Raji (cell line): ENCODE measurements at regions not wholly inside any gene's neighbourhood (a gene's known extent, or its start where the extent isn't known, plus 50 kb on each side); places are given as distances from the start of the nearest gene placed in this dataset.

ENCODE experiments used
- POLR2A ChIP-seq: IDR thresholded peaks from 2 replicates; pipeline ENCODE4 v1.6.1; 2011; ENCODE audit warnings: low read depth, low read length, control low read depth; ENCODE audit not compliant: insufficient read depth

DNA sequence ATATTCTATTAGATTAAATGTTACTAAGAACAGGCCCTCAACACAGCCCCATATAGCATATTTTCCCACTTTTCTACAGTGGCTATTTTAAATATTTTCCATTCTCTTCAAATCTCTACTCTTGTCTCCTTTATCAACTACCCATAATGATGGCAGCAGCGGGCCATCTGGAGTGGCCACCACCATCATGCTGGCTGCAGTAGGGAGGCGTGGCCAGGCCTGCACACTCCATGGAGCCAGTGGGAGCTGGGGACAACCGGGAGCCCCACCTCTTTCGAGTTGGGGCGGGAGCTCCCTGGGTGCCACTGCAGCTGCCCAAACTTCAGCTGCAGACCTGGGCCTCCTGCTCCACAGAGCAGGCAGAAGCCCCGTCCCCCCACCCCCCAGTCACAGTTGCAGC is 98.4 kb upstream of the RANBP6 start:
- TF ChIP-seq POLR2A = no peak

DNA sequence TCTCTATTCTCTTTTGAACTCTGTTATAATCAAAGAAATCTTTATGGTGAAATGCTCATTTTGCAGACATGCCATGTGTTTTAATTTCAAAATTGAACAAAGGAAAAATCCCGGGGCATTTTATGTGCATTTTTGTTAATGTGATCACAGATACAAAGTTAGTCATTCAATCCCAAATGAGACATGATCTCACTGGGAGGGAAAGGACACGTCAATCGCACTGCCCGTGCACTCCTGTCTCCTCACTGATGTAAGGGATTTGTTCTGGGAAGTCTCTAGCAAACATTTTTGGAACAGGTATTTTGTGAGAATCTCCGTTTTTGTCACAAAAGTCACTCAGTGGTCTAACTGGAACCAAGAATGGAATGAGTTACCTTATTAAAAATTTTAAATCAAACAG is 97.9 kb upstream of the RANBP6 start:
- TF ChIP-seq POLR2A = no peak

DNA sequence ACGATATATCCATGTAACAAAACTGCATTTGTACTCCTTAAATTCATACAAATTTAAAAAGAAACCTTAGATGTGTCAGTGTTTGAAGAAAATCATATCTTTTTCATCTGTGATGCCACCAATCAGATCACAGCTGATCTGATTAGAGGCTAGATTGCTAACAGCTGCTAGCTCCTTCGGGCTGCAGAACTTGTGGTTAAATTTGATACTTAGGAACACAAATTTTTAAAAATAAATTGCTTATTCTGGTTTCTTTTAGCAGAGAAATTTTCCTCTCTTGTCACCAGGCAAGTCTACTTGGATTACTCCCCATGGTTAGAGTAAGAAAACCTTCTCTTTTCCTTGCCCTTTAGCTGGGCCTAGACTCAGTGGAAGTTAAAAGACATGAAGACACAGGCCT is 94.6 kb upstream of the RANBP6 start:
- no peak for TF ChIP-seq POLR2A

DNA sequence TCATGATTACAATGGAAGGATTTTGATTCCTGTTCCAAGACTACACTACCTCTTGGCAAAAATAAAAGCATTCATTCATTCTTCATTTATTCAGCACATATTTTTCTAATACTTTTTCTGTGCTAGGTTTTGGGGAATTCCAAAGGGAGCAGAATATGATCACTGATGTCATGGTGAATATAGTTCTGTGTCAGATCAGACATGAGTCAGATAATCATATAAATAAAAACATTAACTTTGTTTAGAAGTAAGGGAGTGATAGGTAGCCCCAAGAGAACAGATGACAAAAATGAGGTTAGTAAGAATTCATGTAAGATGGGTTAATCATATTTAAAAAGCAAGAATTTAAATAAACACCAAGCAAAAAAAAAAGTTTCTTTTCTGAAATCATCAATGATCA is 94.1 kb upstream of the RANBP6 start:
- TF ChIP-seq POLR2A = no peak

DNA sequence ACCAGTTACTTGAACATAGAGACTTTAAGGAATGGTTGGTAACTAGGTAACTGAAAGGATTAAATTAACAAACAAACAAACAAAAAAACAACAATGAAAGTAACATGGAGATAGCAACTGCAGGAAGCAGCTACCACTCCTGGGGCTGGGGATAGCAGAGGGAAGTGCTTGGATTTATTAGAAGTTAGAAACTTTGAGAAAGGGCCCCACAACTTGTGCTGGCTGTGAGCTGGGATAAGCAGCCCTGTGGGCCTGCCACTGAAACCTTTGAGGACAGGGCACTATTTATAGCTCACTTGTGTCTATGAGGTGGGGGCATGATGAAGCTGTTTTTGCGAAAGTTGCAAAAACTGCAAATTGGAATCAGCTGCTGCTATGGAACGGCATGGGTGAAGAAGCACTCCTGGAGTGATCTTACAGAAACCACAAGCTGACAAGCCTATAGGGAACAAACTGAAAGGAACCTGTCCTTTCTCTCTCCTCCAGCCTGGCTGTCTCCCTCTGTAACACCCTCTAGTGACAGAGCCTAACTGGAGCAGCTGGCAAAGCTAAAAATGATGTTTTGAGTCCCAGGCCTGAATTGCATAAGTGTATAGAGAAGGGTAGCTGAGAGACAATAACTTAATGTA is 91.4 kb upstream of the RANBP6 start:
- TF ChIP-seq POLR2A = no peak

DNA sequence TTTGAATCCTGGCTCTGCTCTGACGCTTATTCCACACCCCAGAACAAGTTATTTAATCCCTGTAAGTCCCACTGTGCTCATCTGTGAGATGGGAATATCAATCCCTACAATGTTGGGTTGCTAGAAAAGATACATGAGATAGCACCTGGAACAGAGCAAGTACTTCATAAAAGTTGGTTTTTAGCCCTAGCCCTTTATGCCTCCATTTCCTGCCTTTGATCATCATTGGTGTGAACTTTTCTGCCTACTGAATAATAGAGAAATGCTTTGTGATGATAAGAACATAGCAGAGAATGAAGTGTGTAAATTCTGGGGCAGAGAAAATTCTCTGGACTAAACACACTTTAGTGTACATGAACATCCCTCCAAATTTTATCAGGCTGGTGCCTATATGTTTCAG is 90.3 kb upstream of the RANBP6 start:
- no peak for TF ChIP-seq POLR2A

DNA sequence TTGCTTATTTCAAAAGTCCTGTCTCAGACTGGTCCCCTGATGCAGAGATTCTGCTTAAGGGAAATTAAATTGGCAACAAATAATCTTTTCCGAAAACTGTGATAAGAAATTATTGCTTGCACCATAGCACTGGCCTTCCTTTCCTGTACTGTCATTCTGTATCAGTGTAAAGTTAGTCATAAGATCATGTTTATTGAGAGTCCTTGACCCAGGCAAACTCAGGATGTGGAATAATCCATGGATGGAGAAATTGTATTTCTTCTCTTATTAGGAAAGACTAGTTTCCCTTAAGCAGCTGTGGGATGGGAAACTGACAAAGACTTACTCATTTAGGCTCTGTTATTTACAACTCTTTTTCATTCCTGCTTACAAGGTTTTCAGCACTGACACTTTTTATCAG is 83.0 kb upstream of the RANBP6 start:
- no peak for TF ChIP-seq POLR2A

DNA sequence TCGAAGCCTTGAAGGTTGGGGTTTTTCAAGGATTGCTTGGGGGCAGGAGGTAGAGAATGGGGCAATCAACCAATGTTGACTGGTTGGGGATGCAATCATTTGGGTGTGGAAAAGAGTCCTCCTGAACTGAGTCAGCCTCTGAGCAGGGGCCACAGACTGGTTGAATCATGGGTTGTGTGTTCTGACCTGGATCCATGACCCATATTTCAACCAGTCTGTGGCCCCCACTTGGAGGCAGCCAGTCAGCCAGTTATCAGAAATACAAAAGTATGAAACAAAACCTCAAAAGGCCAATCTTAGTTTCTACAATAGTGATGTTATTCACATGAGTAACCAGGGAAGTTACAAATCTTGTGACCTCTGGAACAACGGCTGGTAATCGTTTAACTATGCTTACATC is 81.4 kb upstream of the RANBP6 start:
- TF ChIP-seq POLR2A = no peak

DNA sequence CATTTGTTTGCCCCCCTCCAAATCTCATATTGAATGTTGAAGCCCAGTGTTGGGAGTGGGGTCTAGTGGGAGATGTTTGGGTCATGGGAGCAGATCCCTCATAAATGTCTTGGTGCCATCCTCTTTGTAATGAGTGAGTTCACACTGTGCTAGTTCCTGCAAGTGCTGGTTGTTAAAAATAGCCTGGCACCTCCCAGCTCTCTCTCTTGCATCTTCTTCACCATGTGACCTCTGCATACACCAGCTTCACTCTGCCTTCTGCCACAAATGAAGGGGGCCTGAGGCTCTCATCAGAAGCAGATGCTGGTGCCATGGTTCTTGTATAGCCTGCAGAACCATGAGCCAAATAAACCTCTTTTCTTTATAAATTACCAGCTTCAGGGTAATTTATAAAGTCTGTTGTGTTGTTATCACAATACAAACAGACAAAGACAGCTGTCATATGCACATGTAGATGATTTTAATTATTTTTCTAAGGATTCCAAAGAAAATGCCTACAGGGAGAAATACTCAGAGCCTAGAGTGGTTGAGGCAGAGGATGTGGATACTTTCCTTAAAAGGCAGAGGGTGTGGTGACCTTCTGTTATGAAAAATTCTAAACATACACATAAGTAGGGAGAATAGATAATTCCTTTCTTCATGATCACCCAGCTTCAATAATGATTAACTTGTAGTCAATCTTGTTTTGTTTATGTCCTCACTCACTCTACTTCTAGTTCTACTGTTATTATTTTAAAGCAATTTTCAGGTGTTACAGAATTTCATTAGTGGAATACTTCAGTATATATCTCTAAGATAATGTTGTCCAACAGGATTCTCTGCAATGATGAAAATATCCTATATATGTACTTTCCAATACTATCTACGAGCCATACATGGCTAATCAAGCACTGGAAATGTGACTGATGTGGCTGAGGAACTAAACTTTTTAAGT is 75.1 kb upstream of the RANBP6 start:
- no peak for TF ChIP-seq POLR2A

DNA sequence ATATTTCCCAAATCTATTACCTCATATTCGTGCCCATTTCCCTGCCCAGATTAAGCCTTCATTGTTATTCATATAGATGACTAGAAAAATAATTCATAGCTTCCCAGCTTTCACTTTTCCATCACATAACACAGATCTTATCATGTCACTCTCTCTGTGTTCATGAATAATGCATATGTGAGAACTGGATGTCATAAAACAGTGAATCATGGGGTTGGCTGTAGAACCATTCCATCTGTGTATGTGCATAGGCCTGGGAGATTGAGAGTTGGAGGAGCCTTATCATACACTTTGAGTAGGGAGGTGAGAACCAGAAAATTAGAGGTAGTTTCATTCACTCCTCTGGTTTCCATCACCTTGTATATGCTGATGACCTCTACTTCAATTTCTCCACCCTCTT is 73.9 kb upstream of the RANBP6 start:
- no peak for TF ChIP-seq POLR2A

DNA sequence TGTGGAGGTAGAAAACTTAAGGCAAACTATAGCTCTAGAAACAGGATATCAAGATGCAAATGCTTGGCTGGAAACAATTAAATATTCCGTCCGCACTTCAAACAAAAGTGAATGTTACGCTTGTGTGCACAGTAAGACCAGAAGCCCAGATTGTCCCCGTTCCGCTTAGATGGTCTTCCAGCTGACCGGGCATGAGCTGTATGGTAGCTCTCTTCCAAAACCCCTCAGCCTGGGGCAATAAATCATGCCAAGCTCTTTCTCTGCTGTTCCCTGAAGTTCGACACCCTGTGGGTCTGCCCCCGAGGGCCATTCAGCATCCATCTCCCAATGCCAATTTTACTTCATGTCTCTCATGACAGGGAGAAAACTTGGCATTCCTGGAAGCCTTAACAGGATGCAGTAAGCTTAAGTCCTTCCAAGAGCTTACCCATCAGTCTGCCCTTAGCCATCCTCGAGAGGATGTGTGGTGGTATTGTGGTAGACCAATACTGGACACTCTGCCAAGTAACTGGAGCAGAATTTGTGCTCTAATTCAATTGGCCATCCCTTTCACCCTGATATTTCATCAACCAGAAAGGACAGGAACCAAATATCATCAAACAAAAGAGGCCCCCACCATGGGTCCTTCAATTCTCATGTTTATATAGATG is 70.7 kb upstream of the RANBP6 start:
- no peak for TF ChIP-seq POLR2A

DNA sequence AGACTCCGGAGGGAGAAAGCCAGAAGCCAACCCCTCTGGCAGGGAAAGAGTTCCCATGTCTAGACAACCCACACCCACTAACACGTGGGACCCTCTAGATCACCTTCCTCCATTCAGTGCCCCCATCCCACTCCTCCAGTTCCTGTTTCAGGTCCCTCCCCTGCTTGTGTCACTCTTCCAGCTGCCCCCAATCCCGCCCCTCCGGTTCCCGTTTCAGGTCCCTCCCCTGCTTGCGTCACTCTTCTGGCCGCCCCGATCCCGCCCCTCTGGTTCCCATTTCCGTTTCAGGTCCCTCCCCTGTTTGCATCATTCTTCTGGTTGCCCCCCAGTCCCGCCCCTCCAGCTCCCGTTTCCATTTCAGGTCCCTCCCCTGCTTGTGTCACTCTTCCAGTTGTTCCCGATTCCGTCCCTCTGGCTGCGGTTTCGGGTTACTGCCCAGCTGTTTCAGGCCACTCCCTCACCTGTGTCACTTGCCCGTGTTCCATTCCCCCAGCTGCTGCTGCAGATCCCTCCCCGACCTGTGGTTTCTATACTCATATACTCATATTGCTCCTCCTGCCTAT is 64.8 kb upstream of the RANBP6 start:
- peak; percentile 58 for TF ChIP-seq POLR2A

DNA sequence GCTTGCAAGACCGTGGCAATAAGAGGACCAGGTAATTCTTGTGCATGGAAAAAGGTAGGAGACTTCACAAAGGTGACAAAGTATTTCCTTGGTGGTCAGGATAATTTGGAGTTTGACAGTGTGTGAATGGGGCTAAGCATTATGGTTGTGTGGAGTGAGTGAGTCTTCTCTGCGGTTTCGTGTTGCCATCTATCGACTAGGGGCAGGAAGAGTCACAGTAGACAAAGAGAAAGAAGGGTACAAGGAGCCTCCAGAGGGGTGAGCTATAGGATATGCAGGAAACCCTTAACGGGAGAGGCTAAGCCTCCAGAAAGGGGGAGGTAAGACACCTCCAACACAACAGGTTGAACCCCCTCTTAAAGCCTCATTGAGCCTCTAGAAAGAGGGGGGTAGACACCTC is 64.0 kb upstream of the RANBP6 start:
- TF ChIP-seq POLR2A = no peak

DNA sequence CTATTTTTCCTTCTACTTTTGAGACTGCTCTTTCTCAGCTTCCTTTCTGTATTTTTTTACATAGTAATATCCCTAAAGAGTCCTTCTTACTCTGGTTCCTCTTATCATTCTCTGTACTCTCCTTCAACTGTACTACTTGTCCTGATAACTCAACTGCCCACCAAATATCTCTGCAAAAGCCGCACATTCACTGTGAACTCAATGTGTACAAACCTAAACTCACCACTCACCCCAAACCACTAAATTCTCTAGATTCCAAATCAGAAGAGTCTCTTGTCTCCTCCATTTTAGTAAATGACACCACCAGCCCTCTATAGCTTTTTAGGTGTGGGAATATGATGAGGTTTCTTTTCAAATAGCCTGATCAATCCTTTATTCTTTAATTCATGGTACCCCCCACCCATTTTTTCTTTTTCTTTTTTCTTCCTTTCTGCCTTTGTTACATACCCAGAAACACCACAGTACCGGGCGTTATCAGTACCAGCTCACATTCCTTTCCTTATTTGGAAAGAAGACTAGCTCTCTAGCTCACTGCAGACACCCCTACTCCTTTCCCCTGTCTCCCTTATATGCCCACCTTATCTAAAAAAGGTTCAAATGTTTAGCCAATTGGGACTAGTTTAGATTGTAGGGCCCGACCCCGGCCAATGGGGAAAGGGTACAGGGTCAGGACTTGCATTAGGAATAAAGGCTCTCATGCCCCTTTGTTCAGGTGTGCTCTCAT is 63.1 kb upstream of the RANBP6 start:
- no peak for TF ChIP-seq POLR2A

DNA sequence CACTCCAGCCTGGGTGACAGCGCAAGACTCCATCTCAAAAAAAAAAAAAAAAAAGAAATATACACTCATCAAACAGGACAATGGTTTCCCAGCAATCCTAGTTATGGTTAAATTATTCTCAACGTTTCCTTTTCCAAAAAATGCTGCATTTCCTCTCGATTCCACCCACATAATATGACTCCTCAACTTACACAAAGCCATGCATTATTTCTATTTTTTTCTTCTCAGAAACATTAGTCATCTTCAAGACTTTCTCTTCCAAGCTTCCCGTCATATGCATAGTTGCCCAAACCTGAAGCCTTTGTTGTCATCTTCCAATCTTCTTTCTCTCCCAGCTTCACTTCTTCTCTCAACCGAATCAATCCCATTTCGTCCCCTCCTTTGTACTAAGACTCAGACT is 61.4 kb upstream of the RANBP6 start:
- TF ChIP-seq POLR2A = no peak
